CD14-positive monocyte (primary cell): ENCODE measurements at regions not wholly inside any gene's neighbourhood (a gene's known extent, or its start where the extent isn't known, plus 50 kb on each side); places are given as distances from the start of the nearest gene placed in this dataset.

Source experiments
- DNase-seq, 3 donors: peaks; one replicate each; pipeline ENCODE4 v3.0.0-alpha.2; 2011 to 2022
- H2AFZ ChIP-seq: 2 replicates; pipeline ENCODE4 v1.6.0; 2012; ENCODE audit warnings: mild to moderate bottlenecking, low read depth, low read length, inconsistent platforms; ENCODE audit not compliant: insufficient read depth, poor library complexity, severe bottlenecking
- H3K27ac ChIP-seq, 2 donors: 1 replicate in 1 of 2; 2 replicates in 1 of 2; pipeline ENCODE4 v1.5.1; 2012 to 2013; ENCODE audit warnings: low read length in 2 of 2, control low read depth in 1 of 2, inconsistent platforms in 1 of 2, low read depth in 1 of 2, mild to moderate bottlenecking in 1 of 2
- H3K27me3 ChIP-seq, 2 donors: one replicate each; pipeline versions ENCODE4 v1.6.0 to v1.6.1; 2011 to 2013; ENCODE audit warnings: low read length in 2 of 2; ENCODE audit not compliant: control insufficient read depth in 2 of 2, insufficient read depth in 2 of 2
- H3K36me3 ChIP-seq, 2 donors: replicated peaks in 1 of 2; 1 replicate in 1 of 2; 2 replicates in 1 of 2; pipeline versions ENCODE4 v1.5.1 to v1.6.1; 2012 to 2013; ENCODE audit warnings: low read length in 2 of 2, control low read depth in 1 of 2, inconsistent platforms in 1 of 2, mild to moderate bottlenecking in 1 of 2; ENCODE audit not compliant: insufficient read depth in 2 of 2, control insufficient read depth in 1 of 2
- H3K4me1 ChIP-seq, 2 donors: 1 replicate in 1 of 2; 2 replicates in 1 of 2; pipeline versions ENCODE4 v1.5.1 to v1.6.1; 2012 to 2013; ENCODE audit warnings: low read length in 2 of 2, control low read depth in 1 of 2, inconsistent platforms in 1 of 2, mild to moderate bottlenecking in 1 of 2, moderate library complexity in 1 of 2; ENCODE audit not compliant: insufficient read depth in 2 of 2, control insufficient read depth in 1 of 2
- H3K4me2 ChIP-seq: replicated peaks from 2 replicates; pipeline ENCODE3; 2012; ENCODE audit warnings: low read length, moderate library complexity, mild to moderate bottlenecking; ENCODE audit not compliant: poor library complexity, severe bottlenecking; ENCODE audit errors: extremely low read depth
- H3K4me3 ChIP-seq, 3 experiments: fragments of 200-600 bp in 1 of 3; sonication (generic) in 1 of 3; replicated peaks in 1 of 3; 1 replicate in 2 of 3; 2 replicates in 1 of 3; pipeline ENCODE4 v1.5.1; 2011 to 2013; ENCODE audit warnings: low read length in 3 of 3, mild to moderate bottlenecking in 3 of 3, control low read depth in 2 of 3, low read depth in 2 of 3, inconsistent platforms in 1 of 3, moderate library complexity in 1 of 3
- H3K79me2 ChIP-seq: 2 replicates; pipeline ENCODE4 v1.6.0; 2012; ENCODE audit warnings: mild to moderate bottlenecking, control low read depth, inconsistent platforms, low read length, moderate library complexity; ENCODE audit not compliant: insufficient read depth
- H3K9ac ChIP-seq: 2 replicates; pipeline ENCODE4 v1.6.0; 2017; ENCODE audit warnings: low read length, mild to moderate bottlenecking; ENCODE audit not compliant: insufficient read depth, poor library complexity, severe bottlenecking
- H3K9me3 ChIP-seq, 2 donors: replicated peaks in 1 of 2; 1 replicate in 1 of 2; 2 replicates in 1 of 2; pipeline versions ENCODE4 v1.5.1 to v1.6.1; 2012 to 2013; ENCODE audit warnings: low read length in 2 of 2, control low read depth in 1 of 2; ENCODE audit not compliant: control insufficient read depth in 1 of 2, insufficient read depth in 1 of 2
- H4K20me1 ChIP-seq: 2 replicates; pipeline ENCODE4 v1.6.0; 2012; ENCODE audit warnings: mild to moderate bottlenecking, low read length, control low read depth, moderate library complexity; ENCODE audit not compliant: insufficient read depth
- H3K27ac Mint-ChIP-seq, 7 donors: one replicate each; pipeline ENCODE4 v1.8.0; 2020; ENCODE audit warnings: mild to moderate bottlenecking in 7 of 7, mixed read lengths in 7 of 7, moderate library complexity in 6 of 7, inconsistent platforms in 2 of 7
- H3K27me3 Mint-ChIP-seq, 3 donors: one replicate each; pipeline ENCODE4 v1.8.0; 2021 to 2022; ENCODE audit warnings: low read depth in 3 of 3, mild to moderate bottlenecking in 3 of 3, mixed read lengths in 3 of 3, moderate library complexity in 3 of 3, inconsistent platforms in 1 of 3
- H3K36me3 Mint-ChIP-seq, 2 donors: one replicate each; pipeline ENCODE4 v1.8.0; 2020; ENCODE audit warnings: mixed read lengths in 2 of 2, inconsistent platforms in 1 of 2, mild to moderate bottlenecking in 1 of 2
- H3K4me1 Mint-ChIP-seq: one replicate; pipeline ENCODE4 v1.8.0; 2020; ENCODE audit warnings: mild to moderate bottlenecking, mixed read lengths
- H3K4me3 Mint-ChIP-seq, 2 donors: one replicate each; pipeline ENCODE4 v1.8.0; 2020; ENCODE audit warnings: mild to moderate bottlenecking in 2 of 2, mixed read lengths in 2 of 2, moderate library complexity in 1 of 2
- H3K9me3 Mint-ChIP-seq, 7 donors: one replicate each; pipeline ENCODE4 v1.8.0; 2020 to 2022; ENCODE audit warnings: mixed read lengths in 7 of 7, mild to moderate bottlenecking in 6 of 7, moderate library complexity in 6 of 7, inconsistent platforms in 2 of 7
- CTCF ChIP-seq: fragments of 200-600 bp; IDR thresholded peaks from one replicate; pipeline ENCODE4 v1.8.0; 2022; ENCODE audit warnings: antibody characterized with exemption, mild to moderate bottlenecking
- WGBS: methylation state at CpG from one replicate; pipeline ENCODE4 v1.1.5; 2013; ENCODE audit warnings: missing lambda C conversion rate; ENCODE audit not compliant: insufficient coverage; 5-methylcytosine and 5-hydroxymethylcytosine counted together
- intact Hi-C, 2 donors: fragments of 100-400 bp; cut with micrococcal nuclease; formaldehyde crosslinking; loops; one replicate each; pipeline versions ENCODE4 v1.15.0 to v1.15.1; 2023

GRCh38 chr1:59015708-59016107 is 231.9 kb upstream of the JUN start:
- Mint-ChIP-seq H3K27ac (no peak overlapping the region), H3K9me3 (peaks cover 0 to 7% (median 0%) of the 10 kb centered on the region in 7 donors), H3K36me3 (no peaks in the 10 kb centered on the region), H3K27me3 (peaks cover 2 to 4% (median 3%) of the 10 kb centered on the region in 3 donors), H3K4me1 (peaks cover 52% of the 10 kb centered on the region), H3K4me3 (no peak overlapping the region)
- no peak overlapping the region for H2AFZ ChIP-seq
- 45% methylated on average over 4 of the region's 4 CpGs for WGBS
- H3K4me2 ChIP-seq = no peak overlapping the region
- no peak overlapping the region for H3K4me3 ChIP-seq
- H3K79me2 ChIP-seq = no peaks in the 10 kb centered on the region
- no peak overlapping the region for H3K27ac ChIP-seq
- intact Hi-C loops = loop anchor here in 1 of 2 donors (5.0 to 10.0 kb wide), 2 partner anchors 131 to 277 kb away; no protein-coding TSS in a partner anchor
- H3K9me3 ChIP-seq = no peaks in the 10 kb centered on the region
- DNase-seq = peak in 1 of 3 donors; percentile 39
- no peaks in the 10 kb centered on the region for H3K27me3 ChIP-seq
- no peaks in the 10 kb centered on the region for H3K36me3 ChIP-seq
- H3K9ac ChIP-seq = no peak overlapping the region
- H3K4me1 ChIP-seq = peaks cover 31 to 36% of the 10 kb centered on the region in 2 donors
- no peaks in the 10 kb centered on the region for H4K20me1 ChIP-seq
- TF ChIP-seq CTCF = no peak

GRCh38 chr1:59016390-59016789 is 232.5 kb upstream of the JUN start:
- Mint-ChIP-seq H3K36me3 (no peaks in the 10 kb centered on the region), H3K4me3 (no peak overlapping the region), H3K9me3 (peaks cover 0 to 7% (median 0%) of the 10 kb centered on the region in 7 donors), H3K4me1 (peaks cover 56% of the 10 kb centered on the region), H3K27me3 (peaks cover 2 to 4% (median 3%) of the 10 kb centered on the region in 3 donors), H3K27ac (peak overlapping the region in 1 of 7 donors; percentile 68)
- TF ChIP-seq CTCF = no peak
- intact Hi-C loops = loop anchor here in 1 of 2 donors (5.0 to 10.0 kb wide), 2 partner anchors 132 to 276 kb away; no protein-coding TSS in a partner anchor
- Histone ChIP-seq H3K4me3 (no peak overlapping the region), H3K9me3 (no peaks in the 10 kb centered on the region), H3K4me1 (peaks cover 31 to 39% of the 10 kb centered on the region in 2 donors), H3K9ac (no peak overlapping the region), H3K36me3 (no peaks in the 10 kb centered on the region), H3K27me3 (no peaks in the 10 kb centered on the region), H2AFZ (no peak overlapping the region), H3K4me2 (no peak overlapping the region), H4K20me1 (no peaks in the 10 kb centered on the region), H3K79me2 (no peaks in the 10 kb centered on the region), H3K27ac (no peak overlapping the region)
- 95% methylated on average over 2 of the region's 2 CpGs for WGBS
- DNase-seq = no peak
